Loucy (cell line): ENCODE measurements at regions not wholly inside any gene's neighbourhood (a gene's known extent, or its start where the extent isn't known, plus 50 kb on each side); places are given as distances from the start of the nearest gene placed in this dataset.

ENCODE experiments used
- H2AFZ ChIP-seq: fragments of 200-600 bp; sonication (generic); 2 replicates; pipeline ENCODE4 v1.6.0; 2016; ENCODE audit warnings: antibody characterized with exemption, mild to moderate bottlenecking, low read length, moderate library complexity
- H3F3A ChIP-seq: fragments of 200-600 bp; 2 replicates; pipeline ENCODE4 v1.6.0; 2016; ENCODE audit warnings: antibody characterized with exemption, low read depth, mild to moderate bottlenecking
- H3K27me3 ChIP-seq: fragments of 200-600 bp; sonication (generic); 2 replicates; pipeline ENCODE4 v1.6.1; 2014; ENCODE audit warnings: low read length, mild to moderate bottlenecking; ENCODE audit not compliant: insufficient read depth, poor library complexity, severe bottlenecking
- H3K36me3 ChIP-seq: fragments of 200-600 bp; sonication (generic); 2 replicates; pipeline ENCODE4 v1.6.1; 2016; ENCODE audit warnings: low read length; ENCODE audit not compliant: insufficient read depth
- H3K4me1 ChIP-seq: fragments of 200-600 bp; sonication (generic); 2 replicates; pipeline ENCODE4 v1.5.1; 2014; ENCODE audit warnings: low read length, mild to moderate bottlenecking; ENCODE audit not compliant: insufficient read depth, poor library complexity, severe bottlenecking
- H3K4me2 ChIP-seq: fragments of 200-600 bp; sonication (generic); 2 replicates; pipeline ENCODE4 v1.6.0; 2014; ENCODE audit warnings: antibody characterized with exemption, low read length, low read depth, mild to moderate bottlenecking; ENCODE audit not compliant: poor library complexity, severe bottlenecking
- H3K4me3 ChIP-seq: fragments of 200-600 bp; sonication (generic); 2 replicates; pipeline ENCODE4 v1.5.1; 2014; ENCODE audit warnings: low read length, mild to moderate bottlenecking, mixed read lengths; ENCODE audit not compliant: poor library complexity, severe bottlenecking
- H3K79me2 ChIP-seq: fragments of 200-600 bp; sonication (generic); 2 replicates; pipeline ENCODE4 v1.6.1; 2014; ENCODE audit warnings: low read length; ENCODE audit not compliant: insufficient read depth
- H3K9ac ChIP-seq: fragments of 200-600 bp; sonication (generic); 2 replicates; pipeline ENCODE4 v1.6.0; 2014; ENCODE audit warnings: mild to moderate bottlenecking, low read depth, low read length, moderate library complexity; ENCODE audit not compliant: poor library complexity, severe bottlenecking
- H3K9me2 ChIP-seq: fragments of 200-600 bp; sonication (generic); replicated peaks from 2 replicates; pipeline ENCODE4 v1.6.1; 2016; ENCODE audit warnings: low read depth, low read length, mixed read lengths
- H3K9me3 ChIP-seq: fragments of 200-600 bp; sonication (generic); 2 replicates; pipeline ENCODE4 v1.6.1; 2014; ENCODE audit warnings: mild to moderate bottlenecking, antibody characterized with exemption, low read length, low read depth; ENCODE audit not compliant: insufficient read depth
- H4K20me1 ChIP-seq: fragments of 200-600 bp; sonication (generic); 2 replicates; pipeline ENCODE4 v1.6.0; 2014; ENCODE audit warnings: antibody characterized with exemption, low read length, mild to moderate bottlenecking; ENCODE audit not compliant: insufficient read depth, poor library complexity, severe bottlenecking
- EZH2phosphoT487 ChIP-seq: fragments of 200-600 bp; IDR thresholded peaks from 2 replicates; pipeline ENCODE4 v1.6.1; 2018; ENCODE audit warnings: antibody characterized with exemption, mild to moderate bottlenecking, moderate library complexity, borderline replicate concordance
- TF ChIP-seq, protein P1 (sequence below): fragments of 200-600 bp; sonication (generic); conservative IDR thresholded peaks from 2 replicates; pipeline ENCODE4 v1.5.1; 2014; ENCODE audit warnings: mild to moderate bottlenecking, antibody characterized with exemption, low read length

DNA sequence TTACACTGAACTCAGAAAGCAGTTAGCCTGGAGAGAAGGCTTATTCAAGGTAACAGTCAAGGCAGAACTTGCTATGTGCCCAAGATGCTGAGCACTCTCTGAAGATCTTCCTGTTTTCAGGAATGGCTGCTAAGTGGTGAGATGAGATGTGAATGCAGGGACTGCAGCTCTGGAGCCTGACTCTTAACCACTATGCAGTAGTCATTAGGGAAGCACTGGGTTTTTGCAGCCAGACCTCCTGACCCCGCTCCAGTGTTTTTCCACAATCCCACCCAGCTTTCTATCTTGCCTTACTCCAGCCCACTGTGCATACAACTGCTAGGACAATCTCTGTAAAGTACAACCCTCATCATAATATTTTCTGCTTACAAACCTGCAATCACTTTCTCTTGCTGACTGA is 95.2 kb upstream of the LNX1 start:
- H3K9me3 ChIP-seq, result no peaks in the 10 kb centered on the region

DNA sequence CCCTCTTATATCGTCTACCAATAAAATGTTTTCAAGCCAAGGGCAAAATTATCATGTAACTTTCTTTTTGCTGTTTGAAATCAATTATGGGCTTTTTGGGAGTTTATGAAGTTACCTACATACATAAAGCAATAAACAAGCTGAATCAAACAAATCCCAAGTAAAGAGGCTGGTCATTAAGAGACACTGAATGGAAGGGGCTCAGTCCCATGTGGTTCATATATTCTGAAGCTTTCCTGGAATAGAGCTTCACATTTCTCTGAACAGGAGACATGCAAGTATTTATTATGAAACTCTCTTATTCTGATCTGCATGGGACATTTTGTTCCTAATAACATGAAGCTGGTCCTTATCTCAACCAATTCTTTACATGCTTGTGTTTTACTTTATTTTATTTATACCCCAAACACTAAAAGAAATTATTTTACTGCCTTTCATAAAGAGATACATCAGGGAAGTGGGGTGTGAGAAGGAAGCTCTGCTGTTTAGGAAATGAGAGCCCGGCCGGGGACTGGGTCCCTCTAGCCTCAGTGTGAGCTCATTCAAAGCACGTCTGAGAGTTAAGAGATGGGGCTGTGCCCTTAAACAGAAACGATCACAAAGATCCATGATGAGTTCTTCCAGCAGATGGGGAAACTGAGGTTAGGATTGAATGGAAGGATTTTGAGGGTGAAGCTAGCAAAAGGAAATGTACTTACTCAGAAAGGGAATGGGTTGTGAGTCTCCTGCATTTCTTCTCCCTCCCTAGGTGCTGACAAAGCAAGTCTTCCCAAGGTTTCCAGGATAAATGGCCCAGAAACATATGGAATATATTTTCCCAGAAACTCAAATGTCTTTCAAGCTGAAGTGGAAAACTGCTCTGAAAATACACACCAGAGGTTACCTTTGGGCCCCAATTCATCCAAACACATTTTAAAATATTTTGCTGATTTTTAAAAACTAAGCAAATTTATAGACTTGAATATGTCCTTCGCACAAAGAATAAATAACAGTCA is 93.1 kb upstream of the LNX1 start:
- H3F3A ChIP-seq, result no peaks in the 10 kb centered on the region
- H3K4me2 ChIP-seq, result no peak overlapping the region
- H3K4me1 ChIP-seq, result peaks cover 11% of the 10 kb centered on the region
- H3K36me3 ChIP-seq, result no peaks in the 10 kb centered on the region
- no peak overlapping the region for H3K4me3 ChIP-seq
- no peak overlapping the region for H3K9ac ChIP-seq
- H3K79me2 ChIP-seq, result no peaks in the 10 kb centered on the region
- no peaks in the 10 kb centered on the region for H3K27me3 ChIP-seq
- no peak overlapping the region for H2AFZ ChIP-seq
- H3K9me3 ChIP-seq, result no peaks in the 10 kb centered on the region
- TF ChIP-seq EZH2phosphoT487, result no peak
- TF ChIP-seq, protein P1, sequence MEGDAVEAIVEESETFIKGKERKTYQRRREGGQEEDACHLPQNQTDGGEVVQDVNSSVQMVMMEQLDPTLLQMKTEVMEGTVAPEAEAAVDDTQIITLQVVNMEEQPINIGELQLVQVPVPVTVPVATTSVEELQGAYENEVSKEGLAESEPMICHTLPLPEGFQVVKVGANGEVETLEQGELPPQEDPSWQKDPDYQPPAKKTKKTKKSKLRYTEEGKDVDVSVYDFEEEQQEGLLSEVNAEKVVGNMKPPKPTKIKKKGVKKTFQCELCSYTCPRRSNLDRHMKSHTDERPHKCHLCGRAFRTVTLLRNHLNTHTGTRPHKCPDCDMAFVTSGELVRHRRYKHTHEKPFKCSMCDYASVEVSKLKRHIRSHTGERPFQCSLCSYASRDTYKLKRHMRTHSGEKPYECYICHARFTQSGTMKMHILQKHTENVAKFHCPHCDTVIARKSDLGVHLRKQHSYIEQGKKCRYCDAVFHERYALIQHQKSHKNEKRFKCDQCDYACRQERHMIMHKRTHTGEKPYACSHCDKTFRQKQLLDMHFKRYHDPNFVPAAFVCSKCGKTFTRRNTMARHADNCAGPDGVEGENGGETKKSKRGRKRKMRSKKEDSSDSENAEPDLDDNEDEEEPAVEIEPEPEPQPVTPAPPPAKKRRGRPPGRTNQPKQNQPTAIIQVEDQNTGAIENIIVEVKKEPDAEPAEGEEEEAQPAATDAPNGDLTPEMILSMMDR, result no peak
- no peaks in the 10 kb centered on the region for H4K20me1 ChIP-seq
- H3K9me2 ChIP-seq, result no peaks in the 10 kb centered on the region

More for the DNA sequence above, 95.2 kb upstream of the LNX1 start:
- no peak for TF ChIP-seq EZH2phosphoT487
- TF ChIP-seq, protein P1, result no peak
- Histone ChIP-seq H3K27me3 (no peaks in the 10 kb centered on the region), H3K9me2 (no peaks in the 10 kb centered on the region), H3F3A (no peaks in the 10 kb centered on the region), H3K4me2 (no peak overlapping the region), H3K4me3 (no peak overlapping the region), H3K79me2 (no peaks in the 10 kb centered on the region), H3K4me1 (peaks cover 11% of the 10 kb centered on the region), H3K9ac (no peak overlapping the region), H2AFZ (no peak overlapping the region), H3K36me3 (no peaks in the 10 kb centered on the region), H4K20me1 (no peaks in the 10 kb centered on the region)

DNA sequence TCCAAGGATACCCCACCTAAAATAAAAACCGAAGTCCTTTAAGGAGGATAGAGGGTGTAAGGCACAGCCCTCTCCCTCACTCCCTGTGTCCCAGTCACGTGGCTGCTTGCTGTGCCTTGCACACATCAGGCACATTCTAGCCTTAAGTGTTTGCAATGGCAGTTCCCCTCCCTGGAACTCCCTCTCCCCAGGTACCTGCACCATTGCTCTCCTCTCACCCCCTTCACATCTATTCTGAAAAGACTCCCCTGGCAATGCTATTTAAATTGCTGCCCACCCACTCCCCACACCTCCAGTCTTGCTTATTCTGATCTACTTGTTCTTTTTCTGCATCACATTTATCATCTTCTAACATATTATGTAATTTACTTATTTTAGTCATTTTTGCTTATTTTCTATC is 91.6 kb upstream of the LNX1 start:
- Histone ChIP-seq H3K4me3 (no peak overlapping the region), H3K4me2 (no peak overlapping the region)
- TF ChIP-seq, protein P1, result no peak
- no peak for TF ChIP-seq EZH2phosphoT487

More for the DNA sequence above, 91.6 kb upstream of the LNX1 start:
- Histone ChIP-seq H3K27me3 (no peaks in the 10 kb centered on the region), H3K36me3 (no peaks in the 10 kb centered on the region), H3K4me1 (peaks cover 3% of the 10 kb centered on the region), H3K79me2 (no peaks in the 10 kb centered on the region), H2AFZ (no peak overlapping the region), H3K9me3 (no peaks in the 10 kb centered on the region), H3K9ac (no peak overlapping the region), H4K20me1 (no peaks in the 10 kb centered on the region), H3F3A (no peaks in the 10 kb centered on the region), H3K9me2 (no peaks in the 10 kb centered on the region)
